PFSK-1 (cell line): ENCODE measurements at regions not wholly inside any gene's neighbourhood (a gene's known extent, or its start where the extent isn't known, plus 50 kb on each side); places are given as distances from the start of the nearest gene placed in this dataset.

Source experiments
- FOXP2 ChIP-seq: optimal IDR thresholded peaks from 2 replicates; pipeline ENCODE3; 2011; ENCODE audit warnings: borderline replicate concordance, control low read depth, inconsistent platforms; ENCODE audit not compliant: insufficient read depth; ENCODE audit errors: extremely low read length, extremely low read depth
- POLR2AphosphoS5 ChIP-seq: IDR thresholded peaks from 2 replicates; pipeline ENCODE4 v1.6.1; 2012; ENCODE audit warnings: low read depth, mild to moderate bottlenecking, control low read depth, low read length, moderate library complexity
- SIN3A ChIP-seq: IDR thresholded peaks from 2 replicates; pipeline ENCODE4 v1.6.1; 2012; ENCODE audit warnings: mild to moderate bottlenecking, low read length, moderate library complexity, borderline replicate concordance; ENCODE audit not compliant: insufficient read depth
- TAF1 ChIP-seq: IDR thresholded peaks from 2 replicates; pipeline ENCODE4 v1.6.1; 2012; ENCODE audit warnings: low read length, control low read depth, borderline replicate concordance; ENCODE audit not compliant: insufficient read depth
- TF ChIP-seq, protein P1 (sequence below), 2 experiments: IDR thresholded peaks; 2 replicates each; pipeline versions ENCODE4 v1.6.1 to v1.8.0; 2011 to 2012; ENCODE audit warnings: low read depth in 2 of 2, low read length in 2 of 2, control low read depth in 1 of 2, inconsistent platforms in 1 of 2, mild to moderate bottlenecking in 1 of 2, moderate library complexity in 1 of 2; ENCODE audit not compliant: insufficient read depth in 1 of 2

DNA sequence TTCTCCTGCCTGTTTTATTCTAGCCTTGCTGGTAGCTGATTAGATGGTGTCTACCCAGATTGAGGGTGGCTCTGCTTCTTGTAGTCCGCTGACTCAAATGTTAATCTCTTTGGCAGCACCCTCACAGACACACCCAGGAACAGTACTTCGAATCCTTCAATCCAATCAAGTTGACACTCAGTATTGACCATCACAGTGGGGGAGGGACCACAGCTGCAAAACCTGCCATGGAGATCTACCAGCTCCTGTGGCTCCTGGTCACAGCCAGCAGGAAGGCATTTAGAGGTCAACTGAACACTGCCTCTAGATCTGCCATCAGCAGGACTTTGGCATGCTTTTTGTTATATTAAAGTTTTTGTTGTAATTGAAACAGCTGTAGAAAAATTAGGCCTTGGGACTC lies 146.9 kb downstream of the RWDD3 start:
- TF ChIP-seq POLR2AphosphoS5, result no peak
- no peak for TF ChIP-seq TAF1
- no peak for TF ChIP-seq FOXP2
- TF ChIP-seq, protein P1, sequence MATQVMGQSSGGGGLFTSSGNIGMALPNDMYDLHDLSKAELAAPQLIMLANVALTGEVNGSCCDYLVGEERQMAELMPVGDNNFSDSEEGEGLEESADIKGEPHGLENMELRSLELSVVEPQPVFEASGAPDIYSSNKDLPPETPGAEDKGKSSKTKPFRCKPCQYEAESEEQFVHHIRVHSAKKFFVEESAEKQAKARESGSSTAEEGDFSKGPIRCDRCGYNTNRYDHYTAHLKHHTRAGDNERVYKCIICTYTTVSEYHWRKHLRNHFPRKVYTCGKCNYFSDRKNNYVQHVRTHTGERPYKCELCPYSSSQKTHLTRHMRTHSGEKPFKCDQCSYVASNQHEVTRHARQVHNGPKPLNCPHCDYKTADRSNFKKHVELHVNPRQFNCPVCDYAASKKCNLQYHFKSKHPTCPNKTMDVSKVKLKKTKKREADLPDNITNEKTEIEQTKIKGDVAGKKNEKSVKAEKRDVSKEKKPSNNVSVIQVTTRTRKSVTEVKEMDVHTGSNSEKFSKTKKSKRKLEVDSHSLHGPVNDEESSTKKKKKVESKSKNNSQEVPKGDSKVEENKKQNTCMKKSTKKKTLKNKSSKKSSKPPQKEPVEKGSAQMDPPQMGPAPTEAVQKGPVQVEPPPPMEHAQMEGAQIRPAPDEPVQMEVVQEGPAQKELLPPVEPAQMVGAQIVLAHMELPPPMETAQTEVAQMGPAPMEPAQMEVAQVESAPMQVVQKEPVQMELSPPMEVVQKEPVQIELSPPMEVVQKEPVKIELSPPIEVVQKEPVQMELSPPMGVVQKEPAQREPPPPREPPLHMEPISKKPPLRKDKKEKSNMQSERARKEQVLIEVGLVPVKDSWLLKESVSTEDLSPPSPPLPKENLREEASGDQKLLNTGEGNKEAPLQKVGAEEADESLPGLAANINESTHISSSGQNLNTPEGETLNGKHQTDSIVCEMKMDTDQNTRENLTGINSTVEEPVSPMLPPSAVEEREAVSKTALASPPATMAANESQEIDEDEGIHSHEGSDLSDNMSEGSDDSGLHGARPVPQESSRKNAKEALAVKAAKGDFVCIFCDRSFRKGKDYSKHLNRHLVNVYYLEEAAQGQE (IDR thresholded peaks at IDR 0.05; ENCODE audit: insufficient read depth in 1 of 2, low read depth in 2 of 2, low read length in 2 of 2), result no peak
- TF ChIP-seq SIN3A, result no peak

DNA sequence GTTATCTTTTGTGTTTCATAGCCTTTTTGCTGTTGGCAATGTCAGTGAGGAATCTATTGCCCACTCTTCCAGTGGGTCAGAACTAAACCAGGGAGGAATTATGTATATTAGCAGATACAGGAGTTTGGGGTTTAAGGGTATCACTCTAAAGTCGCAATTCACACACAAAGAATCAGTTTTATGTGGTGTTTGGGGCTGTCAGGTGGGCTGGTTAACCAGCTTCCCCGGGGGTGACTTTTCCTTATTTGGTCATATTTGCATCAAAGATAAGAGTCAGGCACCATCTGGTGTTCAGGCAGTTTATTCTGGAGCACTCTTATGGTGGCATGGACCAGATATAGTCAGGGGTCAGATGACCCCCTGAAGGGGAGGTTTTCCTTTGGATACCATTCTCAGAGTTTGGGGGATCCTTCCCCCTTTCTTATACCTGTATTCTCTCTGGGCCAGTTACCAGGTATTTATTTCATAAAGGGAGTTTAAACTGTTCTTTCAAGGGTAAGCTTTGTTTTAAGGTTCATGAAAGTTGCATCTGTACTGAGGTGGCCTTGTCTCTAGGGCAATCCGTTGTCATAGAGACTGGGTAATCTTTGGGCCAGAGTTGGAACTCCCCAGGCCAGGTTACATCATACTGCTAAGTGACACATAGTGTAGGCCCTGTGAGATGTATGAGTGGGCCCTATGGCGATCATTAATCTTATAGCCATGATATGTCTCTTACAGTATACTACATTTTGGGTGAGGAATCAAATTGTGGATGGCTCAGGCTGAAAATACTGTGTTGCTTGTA lies 148.2 kb downstream of the RWDD3 start:
- TF ChIP-seq FOXP2 (no peak), POLR2AphosphoS5 (no peak)

DNA sequence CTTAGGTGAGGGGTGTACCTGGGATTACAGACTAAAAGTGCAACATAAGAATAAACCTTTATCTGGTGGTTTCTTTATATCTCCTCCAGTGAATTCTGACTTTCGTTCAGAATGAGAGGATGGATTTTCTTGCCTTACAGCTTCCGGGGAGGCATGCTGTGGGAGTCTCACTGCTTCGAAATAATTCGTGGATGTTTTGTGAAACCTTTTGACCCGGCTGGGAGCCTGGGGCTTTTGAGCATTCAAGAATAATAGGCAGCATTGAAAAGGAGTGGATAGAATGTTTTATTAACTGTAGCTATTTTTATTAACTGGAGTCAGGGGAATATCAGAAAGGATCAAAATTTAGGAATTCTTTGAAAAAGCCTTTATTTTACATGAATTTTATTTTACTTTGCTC lies 149.1 kb downstream of the RWDD3 start:
- TF ChIP-seq TAF1 (no peak), FOXP2 (no peak), SIN3A (no peak), POLR2AphosphoS5 (no peak)
- TF ChIP-seq, protein P1 (IDR thresholded peaks at IDR 0.05; ENCODE audit: insufficient read depth in 1 of 2, low read depth in 2 of 2, low read length in 2 of 2), result no peak

DNA sequence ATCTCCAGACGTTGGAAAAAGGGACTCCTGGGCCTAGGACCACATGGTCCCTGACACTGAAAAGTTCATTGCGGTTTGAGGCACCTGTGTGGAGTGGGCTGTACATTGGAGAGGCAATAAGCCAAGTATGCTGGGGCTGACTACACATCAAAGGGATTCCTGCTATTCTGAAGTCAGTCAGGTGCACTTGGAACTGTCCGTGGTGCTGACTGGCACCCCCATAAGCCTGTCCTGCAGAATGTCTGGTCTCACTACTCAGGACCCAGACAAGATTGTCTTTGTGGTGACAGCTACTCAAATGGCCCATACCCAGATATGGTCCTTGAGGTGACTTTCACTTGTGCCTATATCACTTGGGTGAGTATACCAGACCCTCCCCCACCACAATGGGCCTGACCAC lies 150.6 kb downstream of the RWDD3 start:
- TF ChIP-seq SIN3A (no peak), TAF1 (no peak), POLR2AphosphoS5 (no peak), FOXP2 (no peak)
- TF ChIP-seq, protein P1 (IDR thresholded peaks at IDR 0.05; ENCODE audit: insufficient read depth in 1 of 2, low read depth in 2 of 2, low read length in 2 of 2), result peak; percentile 91 to 96

DNA sequence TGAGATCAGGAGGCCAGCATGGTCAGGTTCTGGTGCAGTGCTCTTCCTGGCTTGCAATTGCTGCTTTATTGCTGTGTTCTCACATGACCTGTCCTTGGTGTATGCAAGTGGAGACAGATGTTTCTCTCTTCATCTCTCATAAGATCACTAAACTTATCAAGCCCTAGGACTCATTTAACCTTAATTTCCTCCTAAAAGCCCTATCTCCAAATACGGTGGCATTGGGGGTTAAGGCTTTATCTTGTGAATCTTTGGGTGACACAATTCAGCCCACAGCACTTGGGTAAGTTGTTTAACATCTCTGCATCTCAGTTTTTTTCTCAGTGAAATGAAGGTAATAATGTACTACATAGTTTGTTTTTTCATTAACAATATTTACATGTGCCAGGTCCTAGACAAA lies 152.4 kb downstream of the RWDD3 start:
- TF ChIP-seq SIN3A (no peak), POLR2AphosphoS5 (no peak), FOXP2 (no peak), TAF1 (no peak)
- TF ChIP-seq, protein P1 (IDR thresholded peaks at IDR 0.05; ENCODE audit: insufficient read depth in 1 of 2, low read depth in 2 of 2, low read length in 2 of 2), result no peak
